ENCODE measurements at regions not wholly inside any gene's neighbourhood (a gene's known extent, or its start where the extent isn't known, plus 50 kb on each side); places are given as distances from the start of the nearest gene placed in this dataset.

DNA sequence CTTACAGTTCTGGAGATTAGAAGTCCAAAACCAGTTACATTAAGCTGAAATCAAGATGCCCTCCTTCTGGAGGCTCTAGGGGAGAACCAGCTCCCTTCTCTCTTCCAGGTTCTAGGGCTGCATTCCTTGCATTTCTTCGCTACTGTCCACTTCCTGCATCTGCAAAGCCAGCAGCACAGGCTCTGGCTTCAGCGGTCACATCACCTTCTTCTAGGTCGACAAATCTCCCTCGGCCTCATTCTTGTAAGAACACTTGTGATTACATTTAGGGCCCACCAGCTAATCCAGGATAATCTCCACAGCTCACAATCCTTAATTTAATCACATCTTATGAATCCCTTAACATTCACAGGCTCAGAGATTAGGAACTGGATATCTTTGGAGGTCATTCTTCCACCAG is 73.8 kb downstream of the MINAR1 start:
- TF ChIP-seq POLR2A (IDR thresholded peaks at IDR 0.05; ENCODE audit: low read length) (no peak), GATA1 (IDR thresholded peaks at IDR 0.05; ENCODE audit: low read depth, low read length) (no peak)
